ENCODE measurements at regions not wholly inside any gene's neighbourhood (a gene's known extent, or its start where the extent isn't known, plus 50 kb on each side); places are given as distances from the start of the nearest gene placed in this dataset.

- H3F3A ChIP-seq (ENCODE audit: insufficient read depth, low read length) = no peaks in the 10 kb centered on the region
- H3K4me3 ChIP-seq (ENCODE audit: low read length) = no peak overlapping the region
- H3K27me3 ChIP-seq (replicated peaks; ENCODE audit: insufficient read depth, low read length) = no peaks in the 10 kb centered on the region
- H3K9me2 ChIP-seq (replicated peaks; ENCODE audit: insufficient read depth, low read length) = no peaks in the 10 kb centered on the region
- no peak overlapping the region for H3K4me2 ChIP-seq (ENCODE audit: low read depth, low read length)
- H3K9ac ChIP-seq (ENCODE audit: low read length) = no peak overlapping the region
- no peaks in the 10 kb centered on the region for H3K79me2 ChIP-seq (ENCODE audit: low read length)
- no peaks in the 10 kb centered on the region for H3K4me1 ChIP-seq (ENCODE audit: low read length)
- TF ChIP-seq CTCF (IDR thresholded peaks at IDR 0.05; ENCODE audit: low read length) (no peak), EZH2phosphoT487 (IDR thresholded peaks at IDR 0.05; ENCODE audit: low read length) (no peak), EZH2 (optimal IDR thresholded peaks at IDR 0.05; ENCODE audit: low read depth, low read length) (no peak)
- H2AFZ ChIP-seq (ENCODE audit: low read length) = no peak overlapping the region
- H4K20me1 ChIP-seq (ENCODE audit: insufficient read depth, low read length) = no peaks in the 10 kb centered on the region
- H3K36me3 ChIP-seq (replicated peaks; ENCODE audit: insufficient read depth, low read length) = no peaks in the 10 kb centered on the region
- no peaks in the 10 kb centered on the region for H3K9me3 ChIP-seq (replicated peaks; ENCODE audit: insufficient read depth, low read length)
- DNase-seq = no peak
- H3K27ac ChIP-seq (ENCODE audit: low read length) = no peak overlapping the region
Measured at GRCh38 chr9:28177925-28178324, 604.6 kb upstream of the C9orf72 start.

GRCh38 chr9:28179893-28180292 is 606.6 kb upstream of the C9orf72 start:
- H3K27ac ChIP-seq (ENCODE audit: low read length) = no peak overlapping the region
- H3K9me3 ChIP-seq (replicated peaks; ENCODE audit: insufficient read depth, low read length) = no peaks in the 10 kb centered on the region
- H3K4me2 ChIP-seq (ENCODE audit: low read depth, low read length) = no peak overlapping the region

GRCh38 chr9:28190981-28191380 is 617.7 kb upstream of the C9orf72 start:
- no peaks in the 10 kb centered on the region for H3K9me3 ChIP-seq (replicated peaks; ENCODE audit: insufficient read depth, low read length)
- H3F3A ChIP-seq (ENCODE audit: insufficient read depth, low read length) = no peaks in the 10 kb centered on the region
- H3K9me2 ChIP-seq (replicated peaks; ENCODE audit: insufficient read depth, low read length) = no peaks in the 10 kb centered on the region
- no peak overlapping the region for H3K4me3 ChIP-seq (ENCODE audit: low read length)
- no peak for DNase-seq
- H3K4me1 ChIP-seq (ENCODE audit: low read length) = peaks cover 14% of the 10 kb centered on the region
- no peak overlapping the region for H3K9ac ChIP-seq (ENCODE audit: low read length)
- no peak overlapping the region for H2AFZ ChIP-seq (ENCODE audit: low read length)
- TF ChIP-seq EZH2phosphoT487 (IDR thresholded peaks at IDR 0.05; ENCODE audit: low read length) (no peak), EZH2 (optimal IDR thresholded peaks at IDR 0.05; ENCODE audit: low read depth, low read length) (no peak), CTCF (IDR thresholded peaks at IDR 0.05; ENCODE audit: low read length) (no peak)
- H3K79me2 ChIP-seq (ENCODE audit: low read length) = no peaks in the 10 kb centered on the region
- H4K20me1 ChIP-seq (ENCODE audit: insufficient read depth, low read length) = no peaks in the 10 kb centered on the region
- no peaks in the 10 kb centered on the region for H3K36me3 ChIP-seq (replicated peaks; ENCODE audit: insufficient read depth, low read length)
- H3K27ac ChIP-seq (ENCODE audit: low read length) = no peak overlapping the region
- no peak overlapping the region for H3K4me2 ChIP-seq (ENCODE audit: low read depth, low read length)
- H3K27me3 ChIP-seq (replicated peaks; ENCODE audit: insufficient read depth, low read length) = no peaks in the 10 kb centered on the region

More at GRCh38 chr9:28179893-28180292, 606.6 kb upstream of the C9orf72 start:
- Histone ChIP-seq H3K36me3 (replicated peaks; ENCODE audit: insufficient read depth, low read length) (no peaks in the 10 kb centered on the region), H3K4me1 (ENCODE audit: low read length) (no peaks in the 10 kb centered on the region), H4K20me1 (ENCODE audit: insufficient read depth, low read length) (no peaks in the 10 kb centered on the region), H3K79me2 (ENCODE audit: low read length) (no peaks in the 10 kb centered on the region), H3K9me2 (replicated peaks; ENCODE audit: insufficient read depth, low read length) (no peaks in the 10 kb centered on the region), H3F3A (ENCODE audit: insufficient read depth, low read length) (no peaks in the 10 kb centered on the region), H2AFZ (ENCODE audit: low read length) (no peak overlapping the region), H3K4me3 (ENCODE audit: low read length) (no peak overlapping the region), H3K27me3 (replicated peaks; ENCODE audit: insufficient read depth, low read length) (no peaks in the 10 kb centered on the region), H3K9ac (ENCODE audit: low read length) (no peak overlapping the region)
- TF ChIP-seq EZH2 (optimal IDR thresholded peaks at IDR 0.05; ENCODE audit: low read depth, low read length) (no peak), CTCF (IDR thresholded peaks at IDR 0.05; ENCODE audit: low read length) (no peak), EZH2phosphoT487 (IDR thresholded peaks at IDR 0.05; ENCODE audit: low read length) (no peak)
- DNase-seq = no peak
